DOHH2 (cell line): ENCODE measurements at regions not wholly inside any gene's neighbourhood (a gene's known extent, or its start where the extent isn't known, plus 50 kb on each side); places are given as distances from the start of the nearest gene placed in this dataset.

Source experiments
- H3F3A ChIP-seq: fragments of 200-600 bp; sonication (generic), shearing (Covaris generic); 2 replicates; pipeline ENCODE4 v1.6.0; 2016; ENCODE audit warnings: antibody characterized with exemption, mild to moderate bottlenecking; ENCODE audit not compliant: control insufficient read depth, insufficient read depth
- H3K27ac ChIP-seq: fragments of 200-600 bp; sonication (generic); 2 replicates; pipeline ENCODE4 v1.5.1; 2014; ENCODE audit warnings: low read depth, mild to moderate bottlenecking, low read length, moderate library complexity
- H3K27me3 ChIP-seq: fragments of 200-600 bp; sonication (generic); 2 replicates; pipeline ENCODE4 v1.6.1; 2014; ENCODE audit warnings: mild to moderate bottlenecking, low read length, mixed read lengths; ENCODE audit not compliant: control insufficient read depth
- H3K36me3 ChIP-seq: fragments of 200-600 bp; sonication (generic); 2 replicates; pipeline ENCODE4 v1.6.1; 2014; ENCODE audit warnings: mild to moderate bottlenecking, low read length, moderate library complexity, mixed read lengths; ENCODE audit not compliant: control insufficient read depth
- H3K4me1 ChIP-seq: fragments of 200-600 bp; sonication (generic); 2 replicates; pipeline ENCODE4 v1.6.1; 2014; ENCODE audit warnings: mild to moderate bottlenecking, low read length, mixed read lengths; ENCODE audit not compliant: control insufficient read depth
- H3K4me2 ChIP-seq: fragments of 200-600 bp; sonication (generic); 2 replicates; pipeline ENCODE4 v1.6.0; 2014; ENCODE audit warnings: mild to moderate bottlenecking, low read length, moderate library complexity
- H3K4me3 ChIP-seq: fragments of 200-600 bp; sonication (generic); 2 replicates; pipeline ENCODE4 v1.5.1; 2014; ENCODE audit warnings: mild to moderate bottlenecking, low read length, mixed read lengths
- H3K79me2 ChIP-seq: fragments of 200-600 bp; sonication (generic); 2 replicates; pipeline ENCODE4 v1.6.1; 2014; ENCODE audit warnings: mild to moderate bottlenecking, low read length, mixed read lengths; ENCODE audit not compliant: control insufficient read depth
- H3K9me2 ChIP-seq: fragments of 200-600 bp; sonication (generic); replicated peaks from 2 replicates; pipeline ENCODE4 v1.6.1; 2014; ENCODE audit warnings: mild to moderate bottlenecking, low read length, mixed read lengths; ENCODE audit not compliant: control insufficient read depth
- H3K9me3 ChIP-seq: fragments of 200-600 bp; sonication (generic); 2 replicates; pipeline ENCODE4 v1.6.1; 2014; ENCODE audit warnings: antibody characterized with exemption, low read length, mixed read lengths; ENCODE audit not compliant: control insufficient read depth, insufficient read depth
- H4K20me1 ChIP-seq: fragments of 200-600 bp; sonication (generic); 2 replicates; pipeline ENCODE4 v1.6.0; 2014; ENCODE audit warnings: low read depth, mild to moderate bottlenecking, antibody characterized with exemption, low read length, moderate library complexity; ENCODE audit not compliant: control insufficient read depth, insufficient read depth
- EZH2phosphoT487 ChIP-seq: fragments of 200-600 bp; sonication (generic); IDR thresholded peaks from 2 replicates; pipeline ENCODE4 v1.6.1; 2017; ENCODE audit warnings: borderline replicate concordance, mild to moderate bottlenecking, antibody characterized with exemption, low read length, moderate library complexity, mixed read lengths
- TF ChIP-seq, protein P1 (sequence below): fragments of 200-600 bp; sonication (generic); IDR thresholded peaks from one replicate; pipeline ENCODE4 v1.5.1; 2014; ENCODE audit warnings: antibody characterized with exemption, mild to moderate bottlenecking, low read depth, low read length; ENCODE audit not compliant: poor library complexity, severe bottlenecking

DNA sequence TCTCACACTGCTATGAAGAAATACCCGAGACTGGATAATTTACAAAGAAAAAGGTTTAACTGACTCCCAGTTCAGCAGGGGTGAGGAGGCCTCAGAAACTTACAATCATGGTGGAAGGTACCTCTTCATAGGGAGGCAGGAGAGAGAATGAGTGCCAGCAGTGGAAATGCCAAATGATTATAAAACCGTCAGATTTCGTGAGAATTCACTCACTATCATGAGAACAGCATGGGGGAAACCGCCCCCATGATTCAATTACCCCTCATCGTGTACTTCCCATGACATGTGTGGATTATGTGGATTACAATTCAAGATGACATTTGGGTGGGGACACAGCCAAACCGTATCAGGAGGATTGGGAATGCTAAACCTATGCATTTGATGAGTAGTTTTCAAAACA is 380.3 kb upstream of the SPHKAP start:
- Histone ChIP-seq H3F3A (no peaks in the 10 kb centered on the region), H3K27me3 (no peaks in the 10 kb centered on the region), H3K27ac (no peak overlapping the region), H4K20me1 (no peaks in the 10 kb centered on the region), H3K4me3 (no peak overlapping the region), H3K79me2 (no peaks in the 10 kb centered on the region), H3K36me3 (no peaks in the 10 kb centered on the region), H3K4me2 (no peak overlapping the region), H3K4me1 (no peaks in the 10 kb centered on the region), H3K9me2 (no peaks in the 10 kb centered on the region; the same call in 1 of the 2 replicates), H3K9me3 (no peaks in the 10 kb centered on the region)
- TF ChIP-seq EZH2phosphoT487 = no peak
- TF ChIP-seq, protein P1, sequence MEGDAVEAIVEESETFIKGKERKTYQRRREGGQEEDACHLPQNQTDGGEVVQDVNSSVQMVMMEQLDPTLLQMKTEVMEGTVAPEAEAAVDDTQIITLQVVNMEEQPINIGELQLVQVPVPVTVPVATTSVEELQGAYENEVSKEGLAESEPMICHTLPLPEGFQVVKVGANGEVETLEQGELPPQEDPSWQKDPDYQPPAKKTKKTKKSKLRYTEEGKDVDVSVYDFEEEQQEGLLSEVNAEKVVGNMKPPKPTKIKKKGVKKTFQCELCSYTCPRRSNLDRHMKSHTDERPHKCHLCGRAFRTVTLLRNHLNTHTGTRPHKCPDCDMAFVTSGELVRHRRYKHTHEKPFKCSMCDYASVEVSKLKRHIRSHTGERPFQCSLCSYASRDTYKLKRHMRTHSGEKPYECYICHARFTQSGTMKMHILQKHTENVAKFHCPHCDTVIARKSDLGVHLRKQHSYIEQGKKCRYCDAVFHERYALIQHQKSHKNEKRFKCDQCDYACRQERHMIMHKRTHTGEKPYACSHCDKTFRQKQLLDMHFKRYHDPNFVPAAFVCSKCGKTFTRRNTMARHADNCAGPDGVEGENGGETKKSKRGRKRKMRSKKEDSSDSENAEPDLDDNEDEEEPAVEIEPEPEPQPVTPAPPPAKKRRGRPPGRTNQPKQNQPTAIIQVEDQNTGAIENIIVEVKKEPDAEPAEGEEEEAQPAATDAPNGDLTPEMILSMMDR = no peak

DNA sequence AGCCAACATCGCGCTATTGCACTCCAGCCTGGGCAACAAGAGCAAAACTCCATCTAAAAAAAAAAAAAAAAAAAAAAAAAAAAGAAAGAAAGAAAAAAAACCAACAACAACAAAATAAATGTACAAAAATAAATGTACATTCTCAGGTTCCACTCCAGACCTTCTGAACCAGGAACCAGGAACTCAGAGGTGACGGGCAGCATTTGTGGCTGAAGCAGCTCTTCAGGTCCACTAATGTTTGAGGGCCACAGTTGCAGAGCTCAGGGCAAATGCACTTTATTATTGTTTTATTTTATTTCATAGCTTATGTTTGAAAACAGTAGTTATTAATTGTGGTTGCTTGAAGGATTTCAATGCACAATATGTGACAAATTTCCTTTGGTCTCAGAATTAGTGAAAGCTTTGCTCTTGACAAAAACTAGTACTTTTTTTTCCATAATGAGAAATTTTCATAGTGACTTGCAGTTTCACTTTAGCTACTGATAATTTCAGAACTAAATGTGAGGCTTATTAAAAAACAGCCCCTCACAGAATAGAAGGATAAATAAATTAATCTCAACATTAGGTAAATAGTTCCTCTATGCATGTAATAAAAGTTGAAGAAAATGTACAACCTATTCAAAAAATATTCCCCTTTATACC is 378.4 kb upstream of the SPHKAP start:
- Histone ChIP-seq H4K20me1 (no peaks in the 10 kb centered on the region), H3K9me2 (no peaks in the 10 kb centered on the region; the same call in 1 of the 2 replicates), H3K9me3 (no peaks in the 10 kb centered on the region), H3F3A (no peaks in the 10 kb centered on the region), H3K27me3 (no peaks in the 10 kb centered on the region), H3K4me3 (no peak overlapping the region), H3K4me2 (no peak overlapping the region), H3K27ac (no peak overlapping the region), H3K36me3 (no peaks in the 10 kb centered on the region), H3K4me1 (no peaks in the 10 kb centered on the region), H3K79me2 (no peaks in the 10 kb centered on the region)
- TF ChIP-seq, protein P1 = no peak
- no peak for TF ChIP-seq EZH2phosphoT487

DNA sequence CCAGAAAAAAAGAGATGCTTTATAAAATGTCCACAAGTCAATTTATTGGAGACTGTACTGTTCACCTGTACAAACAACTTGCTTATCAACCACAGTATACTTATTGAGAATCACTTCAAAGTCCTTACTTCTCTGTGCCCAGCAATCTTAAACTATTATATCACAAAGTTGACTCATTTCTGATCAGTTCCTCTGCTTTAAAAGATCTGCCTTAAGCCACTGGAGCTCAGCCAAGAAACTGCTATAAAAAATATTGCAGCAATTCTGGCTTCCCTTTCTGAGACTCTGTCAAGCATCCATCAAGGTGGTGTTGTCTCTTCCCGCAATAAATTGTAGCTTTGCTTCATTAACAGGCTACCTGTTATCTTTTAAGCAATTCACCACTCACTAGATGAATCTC is 375.2 kb upstream of the SPHKAP start:
- TF ChIP-seq EZH2phosphoT487 = no peak
- TF ChIP-seq, protein P1 = no peak
- no peaks in the 10 kb centered on the region for H3K79me2 ChIP-seq

More for the DNA sequence above, 375.2 kb upstream of the SPHKAP start:
- H3F3A ChIP-seq = no peaks in the 10 kb centered on the region
- no peaks in the 10 kb centered on the region for H4K20me1 ChIP-seq
- no peak overlapping the region for H3K27ac ChIP-seq
- no peaks in the 10 kb centered on the region for H3K9me3 ChIP-seq
- no peaks in the 10 kb centered on the region for H3K27me3 ChIP-seq
- H3K4me3 ChIP-seq = no peak overlapping the region
- no peak overlapping the region for H3K4me2 ChIP-seq
- H3K9me2 ChIP-seq = no peaks in the 10 kb centered on the region; the same call in 1 of the 2 replicates
- no peaks in the 10 kb centered on the region for H3K4me1 ChIP-seq
- H3K36me3 ChIP-seq = no peaks in the 10 kb centered on the region
